GM13977 (cell line): ENCODE measurements at regions not wholly inside any gene's neighbourhood (a gene's known extent, or its start where the extent isn't known, plus 50 kb on each side); places are given as distances from the start of the nearest gene placed in this dataset.

Experiments used
- DNase-seq: peaks from one replicate; pipeline ENCODE4 v3.0.0; 2012; ENCODE audit warnings: low spot score
- CTCF ChIP-seq: IDR thresholded peaks from 2 replicates; pipeline ENCODE4 v1.5.1; 2012; ENCODE audit warnings: mild to moderate bottlenecking, control low read depth; ENCODE audit not compliant: insufficient read depth; ENCODE audit errors: extremely low read depth, missing control alignments
- in situ Hi-C: fragments of 300-500 bp; cut with MboI; formaldehyde crosslinking; loops from one replicate; pipeline ENCODE4 v1.12.0; 2022; ENCODE audit warnings: low sequenced_read_pairs, low pct_unique_long_range_greater_than_20kb, mixed read lengths, inconsistent platforms; ENCODE audit not compliant: unreplicated experiment

- TF ChIP-seq CTCF = no peak
- in situ Hi-C loops = no loop called here
- DNase-seq = no peak
Observed at GRCh38 chr2:23326330-23326729, 58.6 kb upstream of the KLHL29 start.

- no peak for TF ChIP-seq CTCF
- DNase-seq = no peak
- in situ Hi-C loops = no loop called here
Observed at GRCh38 chr2:23327416-23327815, 57.6 kb upstream of the KLHL29 start.

DNA sequence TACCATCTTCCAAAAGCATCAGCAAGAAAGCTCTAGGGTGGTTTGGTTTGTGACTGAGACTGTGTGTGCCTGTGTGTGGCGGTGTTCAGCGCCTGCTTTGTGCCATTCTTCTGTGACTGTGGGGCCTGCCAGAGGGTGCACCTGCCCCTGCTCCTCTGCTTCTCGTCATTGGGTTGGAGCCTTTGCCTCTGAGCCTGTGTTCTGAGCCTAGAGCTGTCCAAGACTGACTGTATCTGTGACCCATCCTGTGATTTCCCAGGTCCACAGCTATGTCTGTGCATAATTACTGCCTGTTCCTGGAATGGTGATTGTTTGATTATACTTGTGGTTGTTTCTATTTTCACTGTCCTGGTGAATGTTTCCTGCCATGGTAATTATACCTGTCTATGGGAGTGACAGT is 57.1 kb upstream of the KLHL29 start:
- TF ChIP-seq CTCF = no peak
- no peak for DNase-seq
- in situ Hi-C loops = no loop called here

- DNase-seq = no peak
- TF ChIP-seq CTCF = peak; percentile 28
- in situ Hi-C loops = no loop called here
Observed at GRCh38 chr2:23330214-23330613, 54.8 kb upstream of the KLHL29 start.
